GM12878 (cell line): ENCODE measurements at regions not wholly inside any gene's neighbourhood (a gene's known extent, or its start where the extent isn't known, plus 50 kb on each side); places are given as distances from the start of the nearest gene placed in this dataset.

Experiments used
- ASH2L ChIP-seq: fragments of 300-600, 200-600 bp; sonication (generic); IDR thresholded peaks from 2 replicates; pipeline ENCODE4 v1.6.1; 2017; ENCODE audit warnings: low read depth, mild to moderate bottlenecking, borderline replicate concordance
- BHLHE40 ChIP-seq, 2 experiments: fragments of 450-650 bp in 1 of 2; IDR thresholded peaks; 2 replicates each; pipeline ENCODE4 v1.6.1; 2011 to 2017; ENCODE audit warnings: low read depth in 2 of 2, borderline replicate concordance in 1 of 2, improper control_type of control experiment in 1 of 2, low read length in 1 of 2, mild to moderate bottlenecking in 1 of 2
- CEBPB ChIP-seq, 2 experiments: fragments of 150-350 bp in 1 of 2; IDR thresholded peaks; 2 replicates each; pipeline ENCODE4 v1.6.1; 2012 to 2014; ENCODE audit warnings: low read depth in 2 of 2, low read length in 2 of 2, borderline replicate concordance in 1 of 2, inconsistent platforms in 1 of 2
- CTCF ChIP-seq, 3 experiments: IDR thresholded peaks in 2 of 3; conservative IDR thresholded peaks in 1 of 3; 2 replicates each; pipeline ENCODE4 v1.5.1; 2011; ENCODE audit warnings: low read depth in 3 of 3, low read length in 3 of 3, mild to moderate bottlenecking in 3 of 3, control low read depth in 2 of 3, moderate library complexity in 2 of 3, inconsistent platforms in 1 of 3, mixed read lengths in 1 of 3; ENCODE audit not compliant: control insufficient read depth in 2 of 3, insufficient read depth in 1 of 3; ENCODE audit errors: extremely low read depth in 1 of 3
- EP300 ChIP-seq, 2 experiments: fragments of 150-350 bp in 1 of 2; IDR thresholded peaks; 2 replicates each; pipeline ENCODE4 v1.6.1; 2011 to 2012; ENCODE audit warnings: low read depth in 2 of 2, low read length in 2 of 2, borderline replicate concordance in 1 of 2, improper control_type of control experiment in 1 of 2, inconsistent platforms in 1 of 2; ENCODE audit not compliant: control insufficient read depth in 1 of 2
- MXI1 ChIP-seq: fragments of 150-350 bp; IDR thresholded peaks from 2 replicates; pipeline ENCODE4 v1.6.1; 2011; ENCODE audit warnings: low read depth, mild to moderate bottlenecking, inconsistent platforms, low read length, improper control_type of control experiment
- NKRF ChIP-seq: fragments of 450-650 bp; conservative IDR thresholded peaks from 2 replicates; pipeline ENCODE4 v1.6.1; 2017; ENCODE audit warnings: mild to moderate bottlenecking, moderate library complexity
- POLR2A ChIP-seq: IDR thresholded peaks from 2 replicates; pipeline ENCODE4 v1.6.1; 2011; ENCODE audit warnings: low read depth, mild to moderate bottlenecking, low read length
- POLR2AphosphoS5 ChIP-seq: IDR thresholded peaks from 2 replicates; pipeline ENCODE4 v1.6.1; 2011; ENCODE audit warnings: mild to moderate bottlenecking, low read length, inconsistent platforms
- SIN3A ChIP-seq: IDR thresholded peaks from 2 replicates; pipeline ENCODE4 v1.6.1; 2012; ENCODE audit warnings: low read depth, low read length, improper control_type of control experiment
- USF2 ChIP-seq: IDR thresholded peaks from 2 replicates; pipeline ENCODE4 v1.6.1; 2011; ENCODE audit warnings: low read depth, low read length, improper control_type of control experiment, borderline replicate concordance
- TF ChIP-seq, protein P1 (sequence below): fragments of 450-650 bp; formaldehyde crosslinking; IDR thresholded peaks from 2 replicates; pipeline ENCODE4 v1.5.0; 2022; ENCODE audit warnings: mild to moderate bottlenecking, missing genetic modification characterization

GRCh38 chr18:43465483-43465882 lies 188.2 kb upstream of the SYT4 start:
- TF ChIP-seq POLR2A (no peak), EP300 (IDR thresholded peaks at IDR 0.05; ENCODE audit: borderline replicate concordance in 1 of 2, control insufficient read depth in 1 of 2, low read depth in 2 of 2, low read length in 2 of 2) (no peak), SIN3A (no peak), CEBPB (IDR thresholded peaks at IDR 0.05; ENCODE audit: borderline replicate concordance in 1 of 2, low read depth in 2 of 2, low read length in 2 of 2) (no peak), CTCF (IDR thresholded peaks at IDR 0.05 in 2 of 3, conservative IDR thresholded peaks at IDR 0.05 in 1 of 3; ENCODE audit: control insufficient read depth in 2 of 3, extremely low read depth in 1 of 3, insufficient read depth in 1 of 3, low read depth in 3 of 3, low read length in 3 of 3) (no peak), NKRF (no peak), BHLHE40 (IDR thresholded peaks at IDR 0.05; ENCODE audit: borderline replicate concordance in 1 of 2, low read depth in 2 of 2, low read length in 1 of 2) (no peak), ASH2L (no peak), MXI1 (no peak), POLR2AphosphoS5 (no peak), USF2 (no peak)
- TF ChIP-seq, protein P1, sequence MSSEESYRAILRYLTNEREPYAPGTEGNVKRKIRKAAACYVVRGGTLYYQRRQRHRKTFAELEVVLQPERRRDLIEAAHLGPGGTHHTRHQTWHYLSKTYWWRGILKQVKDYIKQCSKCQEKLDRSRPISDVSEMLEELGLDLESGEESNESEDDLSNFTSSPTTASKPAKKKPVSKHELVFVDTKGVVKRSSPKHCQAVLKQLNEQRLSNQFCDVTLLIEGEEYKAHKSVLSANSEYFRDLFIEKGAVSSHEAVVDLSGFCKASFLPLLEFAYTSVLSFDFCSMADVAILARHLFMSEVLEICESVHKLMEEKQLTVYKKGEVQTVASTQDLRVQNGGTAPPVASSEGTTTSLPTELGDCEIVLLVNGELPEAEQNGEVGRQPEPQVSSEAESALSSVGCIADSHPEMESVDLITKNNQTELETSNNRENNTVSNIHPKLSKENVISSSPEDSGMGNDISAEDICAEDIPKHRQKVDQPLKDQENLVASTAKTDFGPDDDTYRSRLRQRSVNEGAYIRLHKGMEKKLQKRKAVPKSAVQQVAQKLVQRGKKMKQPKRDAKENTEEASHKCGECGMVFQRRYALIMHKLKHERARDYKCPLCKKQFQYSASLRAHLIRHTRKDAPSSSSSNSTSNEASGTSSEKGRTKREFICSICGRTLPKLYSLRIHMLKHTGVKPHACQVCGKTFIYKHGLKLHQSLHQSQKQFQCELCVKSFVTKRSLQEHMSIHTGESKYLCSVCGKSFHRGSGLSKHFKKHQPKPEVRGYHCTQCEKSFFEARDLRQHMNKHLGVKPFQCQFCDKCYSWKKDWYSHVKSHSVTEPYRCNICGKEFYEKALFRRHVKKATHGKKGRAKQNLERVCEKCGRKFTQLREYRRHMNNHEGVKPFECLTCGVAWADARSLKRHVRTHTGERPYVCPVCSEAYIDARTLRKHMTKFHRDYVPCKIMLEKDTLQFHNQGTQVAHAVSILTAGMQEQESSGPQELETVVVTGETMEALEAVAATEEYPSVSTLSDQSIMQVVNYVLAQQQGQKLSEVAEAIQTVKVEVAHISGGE (CRISPR knock-in tag): no peak
